ENCODE measurements at regions not wholly inside any gene's neighbourhood (a gene's known extent, or its start where the extent isn't known, plus 50 kb on each side); places are given as distances from the start of the nearest gene placed in this dataset.

DNA sequence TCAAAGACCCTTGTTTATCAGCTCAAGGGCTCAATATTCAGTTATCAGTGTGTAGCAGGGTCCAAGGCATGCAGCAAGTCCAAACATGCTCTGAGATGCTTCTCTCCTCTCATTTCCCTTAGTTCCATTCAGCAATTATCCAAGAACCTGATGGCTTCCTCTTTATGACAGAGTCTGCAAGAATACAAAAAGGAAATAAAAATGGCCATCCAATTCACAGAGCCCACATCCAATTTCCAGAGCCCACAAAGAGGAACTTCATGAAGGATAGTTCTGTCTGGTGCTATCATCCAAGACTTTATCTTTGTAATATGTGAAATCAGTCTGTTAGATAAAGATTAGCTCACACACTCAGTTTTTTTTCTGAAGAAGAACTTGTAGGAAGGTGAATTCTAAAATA is 217.2 kb downstream of the LACC1 start:
- H3K4me1 Mint-ChIP-seq = peaks cover 34% of the 10 kb centered on the region

DNA sequence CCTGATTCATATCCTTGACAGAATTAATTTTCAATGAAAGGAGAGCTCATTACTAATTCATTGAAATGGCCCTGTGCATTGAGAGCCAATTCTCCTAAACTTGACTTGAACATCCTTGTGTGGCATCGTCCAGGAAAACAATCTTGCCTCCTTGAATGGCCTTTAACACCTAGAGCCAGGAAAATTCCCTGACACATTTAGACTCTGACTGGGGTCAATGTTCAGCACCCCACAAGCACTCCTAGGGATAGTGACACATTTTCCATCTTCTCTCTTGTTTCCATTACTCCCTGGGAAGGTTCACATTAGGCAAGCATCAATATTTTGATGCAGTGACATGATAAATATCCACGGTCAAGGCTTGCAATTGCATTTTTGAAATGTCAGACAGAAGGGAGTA is 218.9 kb downstream of the LACC1 start:
- Mint-ChIP-seq H3K9me3 (peaks cover 35% of the 10 kb centered on the region), H3K4me3 (no peak overlapping the region), H3K27me3 (ENCODE audit: insufficient read depth) (no peaks in the 10 kb centered on the region), H3K4me1 (peaks cover 32% of the 10 kb centered on the region), H3K36me3 (ENCODE audit: low read depth) (peaks cover 2% of the 10 kb centered on the region), H3K27ac (no peak overlapping the region)
- H3K4me3 ChIP-seq (ENCODE audit: low read length) = no peak overlapping the region
- no peaks in the 10 kb centered on the region for H3K4me1 ChIP-seq (ENCODE audit: control insufficient read depth, insufficient read depth, low read length)
- whole genome bisulfite sequencing, 2 experiments (ENCODE audit: insufficient coverage in 1 of 2, insufficient read length in 1 of 2) = 90 to 93% methylated on average over 1 to 2 of the region's 2 CpGs
- no peak overlapping the region for H3K27ac ChIP-seq (ENCODE audit: low read depth, low read length)
- peaks cover 23% of the 10 kb centered on the region for H3K9me3 ChIP-seq (ENCODE audit: control insufficient read depth, low read length)
- no peak for DNase-seq
- H3K9ac ChIP-seq (ENCODE audit: extremely low read depth, low read length, poor library complexity, severe bottlenecking) = no peak overlapping the region
- no peaks in the 10 kb centered on the region for H3K27me3 ChIP-seq (ENCODE audit: control insufficient read depth, insufficient read depth, low read length, poor library complexity, severe bottlenecking)
- TF ChIP-seq, protein P1, sequence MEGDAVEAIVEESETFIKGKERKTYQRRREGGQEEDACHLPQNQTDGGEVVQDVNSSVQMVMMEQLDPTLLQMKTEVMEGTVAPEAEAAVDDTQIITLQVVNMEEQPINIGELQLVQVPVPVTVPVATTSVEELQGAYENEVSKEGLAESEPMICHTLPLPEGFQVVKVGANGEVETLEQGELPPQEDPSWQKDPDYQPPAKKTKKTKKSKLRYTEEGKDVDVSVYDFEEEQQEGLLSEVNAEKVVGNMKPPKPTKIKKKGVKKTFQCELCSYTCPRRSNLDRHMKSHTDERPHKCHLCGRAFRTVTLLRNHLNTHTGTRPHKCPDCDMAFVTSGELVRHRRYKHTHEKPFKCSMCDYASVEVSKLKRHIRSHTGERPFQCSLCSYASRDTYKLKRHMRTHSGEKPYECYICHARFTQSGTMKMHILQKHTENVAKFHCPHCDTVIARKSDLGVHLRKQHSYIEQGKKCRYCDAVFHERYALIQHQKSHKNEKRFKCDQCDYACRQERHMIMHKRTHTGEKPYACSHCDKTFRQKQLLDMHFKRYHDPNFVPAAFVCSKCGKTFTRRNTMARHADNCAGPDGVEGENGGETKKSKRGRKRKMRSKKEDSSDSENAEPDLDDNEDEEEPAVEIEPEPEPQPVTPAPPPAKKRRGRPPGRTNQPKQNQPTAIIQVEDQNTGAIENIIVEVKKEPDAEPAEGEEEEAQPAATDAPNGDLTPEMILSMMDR (conservative IDR thresholded peaks at IDR 0.05) = no peak
- no peaks in the 10 kb centered on the region for H3K36me3 ChIP-seq (ENCODE audit: control insufficient read depth, insufficient read depth, low read length)

More for the DNA sequence above, 217.2 kb downstream of the LACC1 start:
- H3K4me1 ChIP-seq (ENCODE audit: control insufficient read depth, insufficient read depth, low read length) = no peaks in the 10 kb centered on the region
- Mint-ChIP-seq H3K36me3 (ENCODE audit: low read depth) (peaks cover 7% of the 10 kb centered on the region), H3K4me3 (no peak overlapping the region), H3K9me3 (peaks cover 29% of the 10 kb centered on the region), H3K27ac (no peak overlapping the region), H3K27me3 (ENCODE audit: insufficient read depth) (no peaks in the 10 kb centered on the region)
- H3K4me3 ChIP-seq (ENCODE audit: low read length) = no peak overlapping the region
- no peaks in the 10 kb centered on the region for H3K27me3 ChIP-seq (ENCODE audit: control insufficient read depth, insufficient read depth, low read length, poor library complexity, severe bottlenecking)
- DNase-seq = no peak
- H3K27ac ChIP-seq (ENCODE audit: low read depth, low read length) = no peak overlapping the region
- H3K36me3 ChIP-seq (ENCODE audit: control insufficient read depth, insufficient read depth, low read length) = no peaks in the 10 kb centered on the region
- TF ChIP-seq, protein P1 (conservative IDR thresholded peaks at IDR 0.05) = no peak
- peaks cover 12% of the 10 kb centered on the region for H3K9me3 ChIP-seq (ENCODE audit: control insufficient read depth, low read length)
- H3K9ac ChIP-seq (ENCODE audit: extremely low read depth, low read length, poor library complexity, severe bottlenecking) = no peak overlapping the region

- no peaks in the 10 kb centered on the region for H3K36me3 ChIP-seq (ENCODE audit: control insufficient read depth, insufficient read depth, low read length)
- H3K27ac Mint-ChIP-seq = no peak overlapping the region
- no peaks in the 10 kb centered on the region for H3K27me3 ChIP-seq (ENCODE audit: control insufficient read depth, insufficient read depth, low read length, poor library complexity, severe bottlenecking)
- DNase-seq = no peak
- no peaks in the 10 kb centered on the region for H3K4me1 ChIP-seq (ENCODE audit: control insufficient read depth, insufficient read depth, low read length)
- H3K4me1 Mint-ChIP-seq = peaks cover 24% of the 10 kb centered on the region
- TF ChIP-seq, protein P1 (conservative IDR thresholded peaks at IDR 0.05) = no peak
- H3K4me3 Mint-ChIP-seq = no peak overlapping the region
- no peak overlapping the region for H3K9ac ChIP-seq (ENCODE audit: extremely low read depth, low read length, poor library complexity, severe bottlenecking)
- no peak overlapping the region for H3K27ac ChIP-seq (ENCODE audit: low read depth, low read length)
- no peak overlapping the region for H3K4me3 ChIP-seq (ENCODE audit: low read length)
- H3K36me3 Mint-ChIP-seq (ENCODE audit: low read depth) = peaks cover 5% of the 10 kb centered on the region
- peaks cover 23% of the 10 kb centered on the region for H3K9me3 ChIP-seq (ENCODE audit: control insufficient read depth, low read length)
- WGBS, 2 experiments (ENCODE audit: insufficient coverage in 1 of 2, insufficient read length in 1 of 2) = 94 to 95% methylated on average over 1 of the region's 2 CpGs
- H3K27me3 Mint-ChIP-seq (ENCODE audit: insufficient read depth) = no peaks in the 10 kb centered on the region
- peaks cover 47% of the 10 kb centered on the region for H3K9me3 Mint-ChIP-seq
These were observed 221.8 kb downstream of the LACC1 start for GRCh38 chr13:44101347-44102083.

Measured in endodermal cell (in vitro differentiated cells).